HEK293T (cell line): ENCODE measurements at regions not wholly inside any gene's neighbourhood (a gene's known extent, or its start where the extent isn't known, plus 50 kb on each side); places are given as distances from the start of the nearest gene placed in this dataset.

ENCODE experiments used
- BHLHE40 ChIP-seq: fragments of 450-650 bp; IDR thresholded peaks from 2 replicates; pipeline ENCODE4 v1.6.1; 2016; ENCODE audit warnings: mild to moderate bottlenecking, moderate library complexity, borderline replicate concordance
- ELF4 ChIP-seq: fragments of 450-650 bp; IDR thresholded peaks from 2 replicates; pipeline ENCODE4 v1.6.1; 2017; ENCODE audit warnings: antibody characterized with exemption
- FOXA1 ChIP-seq: fragments of 450-650 bp; IDR thresholded peaks from 2 replicates; pipeline ENCODE4 v1.6.1; 2016; ENCODE audit warnings: mild to moderate bottlenecking
- FOXM1 ChIP-seq: fragments of 450-650 bp; IDR thresholded peaks from 2 replicates; pipeline ENCODE4 v1.6.1; 2017; ENCODE audit warnings: mild to moderate bottlenecking, borderline replicate concordance
- L3MBTL2 ChIP-seq: fragments of 450-650 bp; conservative IDR thresholded peaks from 2 replicates; pipeline ENCODE4 v1.6.1; 2016; ENCODE audit warnings: mild to moderate bottlenecking
- LEF1 ChIP-seq: fragments of 450-650 bp; IDR thresholded peaks from 2 replicates; pipeline ENCODE4 v1.6.1; 2017; ENCODE audit warnings: mild to moderate bottlenecking, borderline replicate concordance
- NFRKB ChIP-seq: fragments of 450-650 bp; IDR thresholded peaks from 2 replicates; pipeline ENCODE4 v1.6.1; 2016; ENCODE audit warnings: mild to moderate bottlenecking, moderate library complexity
- SP1 ChIP-seq: fragments of 450-650 bp; IDR thresholded peaks from 2 replicates; pipeline ENCODE4 v1.6.1; 2017
- SUZ12 ChIP-seq: fragments of 450-650 bp; IDR thresholded peaks from 2 replicates; pipeline ENCODE4 v1.6.1; 2016; ENCODE audit warnings: mild to moderate bottlenecking
- ZNF384 ChIP-seq: fragments of 450-650 bp; IDR thresholded peaks from 2 replicates; pipeline ENCODE4 v1.6.1; 2016
- TF ChIP-seq, protein P1 (sequence below): fragments of 450-650 bp; IDR thresholded peaks from 2 replicates; pipeline ENCODE4 v1.6.1; 2016

DNA sequence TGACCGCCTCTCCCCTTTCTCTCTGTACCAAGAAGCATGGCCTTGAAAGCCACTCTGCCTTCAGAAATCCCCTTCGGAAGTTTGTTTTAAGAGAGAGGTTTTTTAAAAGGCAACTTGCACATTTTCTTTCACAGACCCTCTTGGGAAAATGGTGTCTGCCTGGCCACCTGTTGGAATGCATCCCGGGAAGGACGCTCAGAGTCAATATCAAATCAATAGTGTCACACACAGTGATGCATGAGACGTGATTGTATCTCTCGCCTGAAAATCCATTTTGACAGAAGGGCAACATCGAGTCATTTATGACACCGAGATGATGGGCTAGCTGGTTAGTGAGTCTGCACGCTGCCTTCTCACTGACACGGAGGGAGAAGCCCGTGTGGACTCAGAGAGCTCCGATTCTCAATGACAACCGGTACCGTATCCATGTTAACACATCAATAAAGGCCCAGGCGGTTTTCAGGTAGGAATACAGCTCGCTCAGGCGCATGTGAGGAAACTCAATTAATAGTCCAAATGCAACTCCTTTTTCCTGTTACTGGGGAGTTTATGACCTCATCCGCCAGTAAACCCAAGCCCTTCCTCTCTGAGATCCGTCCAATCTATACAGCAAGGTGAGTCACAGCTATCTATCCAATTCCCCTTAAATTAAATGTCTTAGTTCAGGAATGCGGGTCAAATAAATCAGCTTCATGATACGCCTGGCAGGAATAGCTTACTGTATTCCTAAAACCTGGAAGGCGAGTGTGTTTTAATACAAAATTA lies 621.5 kb upstream of the MKI67 start:
- TF ChIP-seq FOXM1 (no peak), ELF4 (no peak), ZNF384 (no peak), NFRKB (no peak), SUZ12 (no peak), SP1 (no peak), L3MBTL2 (no peak), LEF1 (no peak), FOXA1 (no peak), BHLHE40 (no peak)
- TF ChIP-seq, protein P1, sequence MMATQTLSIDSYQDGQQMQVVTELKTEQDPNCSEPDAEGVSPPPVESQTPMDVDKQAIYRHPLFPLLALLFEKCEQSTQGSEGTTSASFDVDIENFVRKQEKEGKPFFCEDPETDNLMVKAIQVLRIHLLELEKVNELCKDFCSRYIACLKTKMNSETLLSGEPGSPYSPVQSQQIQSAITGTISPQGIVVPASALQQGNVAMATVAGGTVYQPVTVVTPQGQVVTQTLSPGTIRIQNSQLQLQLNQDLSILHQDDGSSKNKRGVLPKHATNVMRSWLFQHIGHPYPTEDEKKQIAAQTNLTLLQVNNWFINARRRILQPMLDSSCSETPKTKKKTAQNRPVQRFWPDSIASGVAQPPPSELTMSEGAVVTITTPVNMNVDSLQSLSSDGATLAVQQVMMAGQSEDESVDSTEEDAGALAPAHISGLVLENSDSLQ, result no peak
